TTC549 (cell line): ENCODE measurements at regions not wholly inside any gene's neighbourhood (a gene's known extent, or its start where the extent isn't known, plus 50 kb on each side); places are given as distances from the start of the nearest gene placed in this dataset.

Experiments
- FAIRE-seq: peaks from 2 replicates; lab custom pipeline; 2012; peaks lifted over from hg19 to GRCh38; lab: Jason Lieb, UNC

GRCh38 chr10:88060762-88061161 lies 197.3 kb downstream of the PTEN start:
- FAIRE-seq = no peak

- FAIRE-seq = no peak
Observed at GRCh38 chr10:88062385-88062784, 199.0 kb downstream of the PTEN start.

GRCh38 chr10:88062798-88063472 lies 199.5 kb downstream of the PTEN start:
- FAIRE-seq = no peak

- no peak for FAIRE-seq
Observed at GRCh38 chr10:88063861-88064557, 200.6 kb downstream of the PTEN start.

- no peak for FAIRE-seq
Observed at GRCh38 chr10:88064608-88065382, 201.4 kb downstream of the PTEN start.

- FAIRE-seq = no peak
Observed at GRCh38 chr10:88065383-88066049, 202.1 kb downstream of the PTEN start.

- no peak for FAIRE-seq
Observed at GRCh38 chr10:88066319-88066718, 202.9 kb downstream of the PTEN start.

GRCh38 chr10:88066876-88067275 lies 203.5 kb downstream of the PTEN start:
- FAIRE-seq = no peak

- FAIRE-seq = no peak
Observed at GRCh38 chr10:88067737-88068136, 204.3 kb downstream of the PTEN start.

- no peak for FAIRE-seq
Observed at GRCh38 chr10:88069338-88069737, 205.9 kb downstream of the PTEN start.

GRCh38 chr10:88070080-88070880 lies 206.9 kb downstream of the PTEN start:
- FAIRE-seq = no peak

GRCh38 chr10:88071879-88072278 lies 208.5 kb downstream of the PTEN start:
- FAIRE-seq = no peak

- no peak for FAIRE-seq
Observed at GRCh38 chr10:88073682-88074081, 210.3 kb downstream of the PTEN start.

GRCh38 chr10:88074971-88075370 lies 211.5 kb downstream of the PTEN start:
- no peak for FAIRE-seq

GRCh38 chr10:88076027-88076880 lies 212.8 kb downstream of the PTEN start:
- FAIRE-seq = no peak

- no peak for FAIRE-seq
Observed at GRCh38 chr10:88077977-88078376, 214.6 kb downstream of the PTEN start.

- no peak for FAIRE-seq
Observed at GRCh38 chr10:88080213-88080612, 216.8 kb downstream of the PTEN start.

- FAIRE-seq = no peak
Observed at GRCh38 chr10:88081457-88082054, 218.1 kb downstream of the PTEN start.

GRCh38 chr10:88082391-88082790 lies 219.0 kb downstream of the PTEN start:
- FAIRE-seq = no peak

- FAIRE-seq = no peak
Observed at GRCh38 chr10:88082806-88083596, 219.6 kb downstream of the PTEN start.
